HG02798 (cell line): ENCODE measurements at regions not wholly inside any gene's neighbourhood (a gene's known extent, or its start where the extent isn't known, plus 50 kb on each side); places are given as distances from the start of the nearest gene placed in this dataset.
"Not testable (repeated sequence)": the region's sequence is repeated elsewhere in the genome, so short reads cannot be mapped to it uniquely, and the experiment has no call there.

Source experiments
- ATAC-seq: cut with Tn5 transposase; IDR thresholded peaks from one replicate; pipeline ENCODE4 v1.9.1; 2021; ENCODE audit warnings: mild to moderate bottlenecking; ENCODE audit not compliant: unreplicated experiment, poor library complexity

GRCh38 chr16:62391134-62391533 lies 354.9 kb upstream of the CDH8 start:
- no peak for ATAC-seq

GRCh38 chr16:62390214-62390613 lies 354.0 kb upstream of the CDH8 start:
- ATAC-seq, result no peak

- ATAC-seq, result no peak
These were observed 350.2 kb upstream of the CDH8 start for GRCh38 chr16:62386411-62386810.

GRCh38 chr16:62383941-62384340 lies 347.7 kb upstream of the CDH8 start:
- no peak for ATAC-seq

GRCh38 chr16:62370445-62370844 lies 334.2 kb upstream of the CDH8 start:
- ATAC-seq, result no peak

GRCh38 chr16:62363501-62363900 lies 327.3 kb upstream of the CDH8 start:
- no peak for ATAC-seq

- no peak for ATAC-seq
These were observed 317.1 kb upstream of the CDH8 start for GRCh38 chr16:62353355-62353754.

GRCh38 chr16:62342216-62342615 lies 306.0 kb upstream of the CDH8 start:
- ATAC-seq, result no peak

- ATAC-seq, result no peak
These were observed 299.1 kb upstream of the CDH8 start for GRCh38 chr16:62335356-62335755.

- no peak for ATAC-seq
These were observed 285.4 kb upstream of the CDH8 start for GRCh38 chr16:62321606-62322005.

GRCh38 chr16:62298600-62298999 lies 262.4 kb upstream of the CDH8 start:
- ATAC-seq, result no peak

GRCh38 chr16:62294213-62294972 lies 258.2 kb upstream of the CDH8 start:
- ATAC-seq, result no peak

GRCh38 chr16:62288990-62289629 lies 252.9 kb upstream of the CDH8 start:
- ATAC-seq, result no peak

GRCh38 chr16:62280506-62280905 lies 244.3 kb upstream of the CDH8 start:
- no peak for ATAC-seq

- no peak for ATAC-seq
These were observed 241.7 kb upstream of the CDH8 start for GRCh38 chr16:62277942-62278341.

GRCh38 chr16:62276637-62277036 lies 240.4 kb upstream of the CDH8 start:
- ATAC-seq, result no peak

GRCh38 chr16:62272035-62272434 lies 235.8 kb upstream of the CDH8 start:
- ATAC-seq, result no peak

GRCh38 chr16:62261760-62262159 lies 225.5 kb upstream of the CDH8 start:
- ATAC-seq, result no peak

GRCh38 chr16:62258931-62259435 lies 222.7 kb upstream of the CDH8 start:
- not testable (repeated sequence) for ATAC-seq

- no peak for ATAC-seq
These were observed 220.2 kb upstream of the CDH8 start for GRCh38 chr16:62256406-62256805.

GRCh38 chr16:62254847-62255246 lies 218.6 kb upstream of the CDH8 start:
- no peak for ATAC-seq

- no peak for ATAC-seq
These were observed 218.1 kb upstream of the CDH8 start for GRCh38 chr16:62254372-62254771.
